Nephron progenitor cell (in vitro differentiated cells): ENCODE measurements at regions not wholly inside any gene's neighbourhood (a gene's known extent, or its start where the extent isn't known, plus 50 kb on each side); places are given as distances from the start of the nearest gene placed in this dataset.
A peak's percentile ranks its signal among the peaks of the same experiment; 100 is the strongest.

Source experiments
- DNase-seq: peaks from one replicate; pipeline ENCODE4 v3.0.0; 2021
- H3K27ac Mint-ChIP-seq: 2 replicates; pipeline ENCODE4 v1.8.0; 2021; ENCODE audit warnings: mild to moderate bottlenecking, moderate library complexity, mixed read lengths
- H3K27me3 Mint-ChIP-seq: 2 replicates; pipeline ENCODE4 v1.8.0; 2021; ENCODE audit warnings: mild to moderate bottlenecking, low read depth, mixed read lengths; ENCODE audit not compliant: poor library complexity
- H3K36me3 Mint-ChIP-seq: 2 replicates; pipeline ENCODE4 v1.8.0; 2021; ENCODE audit warnings: low read depth, mixed read lengths
- H3K4me1 Mint-ChIP-seq: 2 replicates; pipeline ENCODE4 v1.8.0; 2021; ENCODE audit warnings: mixed read lengths
- H3K4me3 Mint-ChIP-seq: 2 replicates; pipeline ENCODE4 v1.8.0; 2021; ENCODE audit warnings: mild to moderate bottlenecking, moderate library complexity, mixed read lengths
- H3K9me3 Mint-ChIP-seq: 2 replicates; pipeline ENCODE4 v1.8.0; 2021; ENCODE audit warnings: mild to moderate bottlenecking, moderate library complexity, mixed read lengths
- CTCF ChIP-seq: fragments of 200-600 bp; sonication (generic); IDR thresholded peaks from 2 replicates; pipeline ENCODE4 v1.5.0; 2021; ENCODE audit warnings: antibody characterized with exemption

- no peaks in the 10 kb centered on the region for H3K9me3 Mint-ChIP-seq
- DNase-seq = no peak
- no peak for TF ChIP-seq CTCF
- H3K36me3 Mint-ChIP-seq = no peaks in the 10 kb centered on the region
- peaks cover 10% of the 10 kb centered on the region for H3K4me1 Mint-ChIP-seq
- peaks cover 3% of the 10 kb centered on the region for H3K27me3 Mint-ChIP-seq
- no peak overlapping the region for H3K27ac Mint-ChIP-seq
- H3K4me3 Mint-ChIP-seq = no peak overlapping the region
These were observed 122.9 kb upstream of the OSMR start for GRCh38 chr5:38722918-38723317.

GRCh38 chr5:38723426-38723825 is 122.4 kb upstream of the OSMR start:
- TF ChIP-seq CTCF = no peak
- Mint-ChIP-seq H3K27me3 (peaks cover 3% of the 10 kb centered on the region), H3K4me3 (no peak overlapping the region), H3K9me3 (no peaks in the 10 kb centered on the region), H3K4me1 (peaks cover 13% of the 10 kb centered on the region), H3K36me3 (no peaks in the 10 kb centered on the region), H3K27ac (no peak overlapping the region)
- DNase-seq = no peak

- peaks cover 14% of the 10 kb centered on the region for H3K4me1 Mint-ChIP-seq
These were observed 121.3 kb upstream of the OSMR start for GRCh38 chr5:38724301-38725030.

GRCh38 chr5:38725371-38725865 is 120.4 kb upstream of the OSMR start:
- Mint-ChIP-seq H3K9me3 (no peaks in the 10 kb centered on the region), H3K27me3 (peaks cover 3% of the 10 kb centered on the region), H3K27ac (no peak overlapping the region), H3K36me3 (no peaks in the 10 kb centered on the region), H3K4me1 (peaks cover 22% of the 10 kb centered on the region), H3K4me3 (no peak overlapping the region)
- no peak for TF ChIP-seq CTCF
- no peak for DNase-seq

More at GRCh38 chr5:38724301-38725030, 121.3 kb upstream of the OSMR start:
- no peaks in the 10 kb centered on the region for H3K36me3 Mint-ChIP-seq
- peaks cover 3% of the 10 kb centered on the region for H3K27me3 Mint-ChIP-seq
- TF ChIP-seq CTCF = no peak
- H3K27ac Mint-ChIP-seq = no peak overlapping the region
- no peak for DNase-seq
- no peak overlapping the region for H3K4me3 Mint-ChIP-seq
- H3K9me3 Mint-ChIP-seq = no peaks in the 10 kb centered on the region

GRCh38 chr5:38726279-38726678 is 119.5 kb upstream of the OSMR start:
- Mint-ChIP-seq H3K27ac (peak overlapping the region; percentile 1), H3K36me3 (no peaks in the 10 kb centered on the region), H3K27me3 (no peaks in the 10 kb centered on the region), H3K4me3 (no peak overlapping the region), H3K9me3 (no peaks in the 10 kb centered on the region), H3K4me1 (peaks cover 20% of the 10 kb centered on the region)
- TF ChIP-seq CTCF = no peak
- DNase-seq = no peak

GRCh38 chr5:38728029-38728428 is 117.8 kb upstream of the OSMR start:
- no peak for DNase-seq
- no peaks in the 10 kb centered on the region for H3K36me3 Mint-ChIP-seq
- H3K27me3 Mint-ChIP-seq = no peaks in the 10 kb centered on the region
- H3K9me3 Mint-ChIP-seq = no peaks in the 10 kb centered on the region
- no peak overlapping the region for H3K4me3 Mint-ChIP-seq
- no peak for TF ChIP-seq CTCF
- no peak overlapping the region for H3K27ac Mint-ChIP-seq
- peaks cover 15% of the 10 kb centered on the region for H3K4me1 Mint-ChIP-seq
